H9 (cell line): ENCODE measurements at regions not wholly inside any gene's neighbourhood (a gene's known extent, or its start where the extent isn't known, plus 50 kb on each side); places are given as distances from the start of the nearest gene placed in this dataset.
A peak's percentile ranks its signal among the peaks of the same experiment; 100 is the strongest.

Experiments
- DNase-seq: peaks from one replicate; pipeline ENCODE4 v3.0.0-alpha.2; 2017
- H2AFZ ChIP-seq: one replicate; pipeline ENCODE4 v1.6.1; 2013; ENCODE audit warnings: mild to moderate bottlenecking, low read length, control low read depth, moderate library complexity
- H2AK5ac ChIP-seq: 2 replicates; pipeline ENCODE4 v1.6.1; 2013; ENCODE audit warnings: low read length, control low read depth, mixed read lengths; ENCODE audit not compliant: insufficient read length
- H2BK120ac ChIP-seq: one replicate; pipeline ENCODE4 v1.6.1; 2013; ENCODE audit warnings: low read depth, mild to moderate bottlenecking, low read length, control low read depth, inconsistent platforms; ENCODE audit not compliant: poor library complexity, severe bottlenecking
- H2BK12ac ChIP-seq: 2 replicates; pipeline ENCODE4 v1.6.1; 2013; ENCODE audit warnings: low read length, control low read depth, mixed read lengths, low read depth; ENCODE audit not compliant: insufficient read length
- H2BK15ac ChIP-seq: 2 replicates; pipeline ENCODE4 v1.6.1; 2013; ENCODE audit warnings: low read depth, low read length, control low read depth
- H2BK20ac ChIP-seq: one replicate; pipeline ENCODE4 v1.6.1; 2013; ENCODE audit warnings: low read depth, mild to moderate bottlenecking, low read length, control low read depth, inconsistent platforms; ENCODE audit not compliant: poor library complexity, severe bottlenecking
- H2BK5ac ChIP-seq: 2 replicates; pipeline ENCODE4 v1.6.1; 2013; ENCODE audit warnings: low read length, control low read depth, mixed read lengths; ENCODE audit not compliant: insufficient read length
- H3K14ac ChIP-seq: 2 replicates; pipeline ENCODE4 v1.6.1; 2013; ENCODE audit warnings: low read length, control low read depth; ENCODE audit not compliant: insufficient read depth
- H3K18ac ChIP-seq: 2 replicates; pipeline ENCODE4 v1.6.1; 2013; ENCODE audit warnings: low read depth, mild to moderate bottlenecking, mixed read lengths, low read length, control low read depth; ENCODE audit not compliant: insufficient read length
- H3K23ac ChIP-seq: 2 replicates; pipeline ENCODE4 v1.6.1; 2013; ENCODE audit warnings: low read length, control low read depth, mixed read lengths, low read depth; ENCODE audit not compliant: insufficient read length
- H3K23me2 ChIP-seq: 2 replicates; pipeline ENCODE4 v1.6.1; 2013; ENCODE audit warnings: low read depth, mild to moderate bottlenecking, mixed read lengths, low read length, control low read depth; ENCODE audit not compliant: insufficient read length, poor library complexity, severe bottlenecking
- H3K27ac ChIP-seq: 2 replicates; pipeline ENCODE4 v1.5.1; 2013; ENCODE audit warnings: low read length, control low read depth, mixed read lengths, low read depth; ENCODE audit not compliant: insufficient read length
- H3K27me3 ChIP-seq: 2 replicates; pipeline ENCODE4 v1.6.1; 2013; ENCODE audit warnings: low read length, control low read depth, inconsistent platforms; ENCODE audit not compliant: insufficient read depth
- H3K4ac ChIP-seq: 2 replicates; pipeline ENCODE4 v1.6.1; 2013; ENCODE audit warnings: low read depth, mild to moderate bottlenecking, control low read depth, inconsistent platforms, low read length, moderate library complexity
- H3K4me1 ChIP-seq: 2 replicates; pipeline ENCODE4 v1.6.1; 2013; ENCODE audit warnings: low read length, control low read depth, inconsistent platforms; ENCODE audit not compliant: insufficient read depth
- H3K4me2 ChIP-seq: 2 replicates; pipeline ENCODE4 v1.6.1; 2013; ENCODE audit warnings: low read length, control low read depth, mixed read lengths; ENCODE audit not compliant: insufficient read length, insufficient read depth
- H3K56ac ChIP-seq: 2 replicates; pipeline ENCODE4 v1.6.1; 2013; ENCODE audit warnings: low read depth, mild to moderate bottlenecking, mixed read lengths, low read length, control low read depth; ENCODE audit not compliant: insufficient read length
- H3K79me1 ChIP-seq: 2 replicates; pipeline ENCODE4 v1.6.1; 2013; ENCODE audit warnings: low read depth, mild to moderate bottlenecking, moderate library complexity, low read length, control low read depth, inconsistent platforms; ENCODE audit not compliant: insufficient read depth, poor library complexity, severe bottlenecking
- H3K79me2 ChIP-seq: 2 replicates; pipeline ENCODE4 v1.6.1; 2013; ENCODE audit warnings: low read length, control low read depth, inconsistent platforms; ENCODE audit not compliant: insufficient read depth
- H3K9ac ChIP-seq: 2 replicates; pipeline ENCODE4 v1.6.1; 2013; ENCODE audit warnings: low read length, control low read depth, mixed read lengths; ENCODE audit not compliant: insufficient read length; ENCODE audit errors: extremely low read depth
- H3K9me3 ChIP-seq: one replicate; pipeline ENCODE4 v1.6.1; 2013; ENCODE audit warnings: low read depth, low read length, inconsistent platforms; ENCODE audit not compliant: control insufficient read depth
- H3T11ph ChIP-seq: one replicate; pipeline ENCODE4 v1.6.1; 2013; ENCODE audit warnings: mild to moderate bottlenecking, low read length, control low read depth, inconsistent platforms
- H4K20me1 ChIP-seq: one replicate; pipeline ENCODE4 v1.6.1; 2013; ENCODE audit not compliant: control insufficient read depth, insufficient read length, insufficient read depth
- H4K5ac ChIP-seq: 2 replicates; pipeline ENCODE4 v1.6.1; 2013; ENCODE audit warnings: low read depth, mild to moderate bottlenecking, mixed read lengths, low read length, control low read depth; ENCODE audit not compliant: insufficient read length
- H4K8ac ChIP-seq: replicated peaks from 2 replicates; pipeline ENCODE4 v1.6.1; 2013; ENCODE audit warnings: low read length, control low read depth, mixed read lengths, low read depth; ENCODE audit not compliant: insufficient read length
- H4K91ac ChIP-seq: 2 replicates; pipeline ENCODE4 v1.6.1; 2013; ENCODE audit warnings: low read depth, mild to moderate bottlenecking, moderate library complexity, mixed read lengths, low read length, control low read depth; ENCODE audit not compliant: insufficient read length
- H3K27ac Mint-ChIP-seq, 3 experiments: 2 replicates in 2 of 3; 3 replicates in 1 of 3; pipeline ENCODE4 v1.8.0; 2020 to 2021; ENCODE audit warnings: mixed read lengths in 3 of 3, mild to moderate bottlenecking in 1 of 3, moderate library complexity in 1 of 3
- H3K27me3 Mint-ChIP-seq: 2 replicates; pipeline ENCODE4 v1.8.0; 2021; ENCODE audit warnings: low read depth, mild to moderate bottlenecking, moderate library complexity, mixed read lengths
- H3K36me3 Mint-ChIP-seq, 3 experiments: 2 replicates in 2 of 3; 3 replicates in 1 of 3; pipeline ENCODE4 v1.8.0; 2020 to 2021; ENCODE audit warnings: low read depth in 3 of 3, mixed read lengths in 3 of 3; ENCODE audit not compliant: insufficient read depth in 1 of 3
- H3K4me1 Mint-ChIP-seq, 2 experiments: 2 replicates each; pipeline ENCODE4 v1.8.0; 2020; ENCODE audit warnings: mixed read lengths in 2 of 2
- H3K4me3 Mint-ChIP-seq, 2 experiments: 2 replicates in 1 of 2; 3 replicates in 1 of 2; pipeline ENCODE4 v1.8.0; 2020 to 2021; ENCODE audit warnings: mild to moderate bottlenecking in 2 of 2, mixed read lengths in 2 of 2, moderate library complexity in 1 of 2
- H3K9me3 Mint-ChIP-seq, 2 experiments: 2 replicates in 1 of 2; 3 replicates in 1 of 2; pipeline ENCODE4 v1.8.0; 2020; ENCODE audit warnings: mild to moderate bottlenecking in 2 of 2, mixed read lengths in 2 of 2, moderate library complexity in 1 of 2
- WGBS: extraction: QIAGEN DNeasy Blood & Tissue Kit; methylation state at CpG from one replicate; pipeline ENCODE4 v1.1.7; 2013; ENCODE audit warnings: missing lambda C conversion rate, low lambda C conversion rate, mixed read lengths; ENCODE audit not compliant: insufficient read length; ENCODE audit errors: extremely low coverage; 5-methylcytosine and 5-hydroxymethylcytosine counted together
- TF ChIP-seq, protein P1 (sequence below): fragments of 200-600 bp; sonication (generic); conservative IDR thresholded peaks from 3 replicates; pipeline ENCODE4 v1.8.0; 2021; ENCODE audit warnings: antibody characterized with exemption, mild to moderate bottlenecking

DNA sequence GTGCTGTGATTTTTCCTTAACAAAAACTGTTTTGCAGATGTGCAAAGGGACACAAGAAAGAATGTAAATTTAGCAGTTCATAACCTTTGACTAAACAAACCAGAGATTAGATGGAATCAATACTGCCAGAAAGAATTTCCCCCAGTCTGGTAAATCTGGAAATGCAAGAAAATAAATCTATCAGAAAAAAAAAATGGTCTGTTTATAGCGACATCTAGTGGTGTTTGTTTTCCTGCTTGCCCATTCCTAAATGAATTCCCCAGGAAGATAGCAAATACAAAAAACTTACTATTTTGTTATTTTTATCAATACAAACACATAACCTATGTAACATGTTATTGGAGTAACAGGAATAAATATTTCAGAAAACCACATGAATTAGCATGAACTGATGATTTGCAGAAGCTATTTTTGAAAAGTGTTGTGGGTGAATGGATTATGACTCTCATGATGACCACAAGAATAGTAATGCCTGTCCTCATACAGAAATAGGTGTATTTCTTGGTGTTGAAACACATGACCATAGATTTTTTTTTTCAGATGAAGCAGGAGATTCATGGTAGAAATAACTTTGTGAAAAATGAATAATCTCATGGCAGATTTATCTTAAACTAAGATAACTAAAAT lies 1703.8 kb downstream of the MAT2B start:
- WGBS, result no CpG with 5 or more reads among the region's 1 CpG
- Mint-ChIP-seq H3K9me3 (no peaks in the 10 kb centered on the region), H3K27me3 (no peaks in the 10 kb centered on the region), H3K4me1 (peaks cover 28 to 29% of the 10 kb centered on the region in 2 experiments), H3K27ac (no peak overlapping the region), H3K4me3 (no peak overlapping the region), H3K36me3 (no peaks in the 10 kb centered on the region)
- no peak overlapping the region for H3K27ac ChIP-seq
- no peaks in the 10 kb centered on the region for H3K27me3 ChIP-seq
- no peak overlapping the region for H3K4me2 ChIP-seq
- H2AFZ ChIP-seq, result no peak overlapping the region
- H3K23me2 ChIP-seq, result no peaks in the 10 kb centered on the region
- H2BK120ac ChIP-seq, result no peak overlapping the region
- H3K4me1 ChIP-seq, result no peaks in the 10 kb centered on the region; the same call in 1 of the 2 replicates
- H3K79me1 ChIP-seq, result no peaks in the 10 kb centered on the region
- H3K4ac ChIP-seq, result no peak overlapping the region
- no peak overlapping the region for H3K23ac ChIP-seq
- no peak overlapping the region for H4K91ac ChIP-seq
- no peak overlapping the region for H2BK5ac ChIP-seq
- DNase-seq, result no peak
- no peak overlapping the region for H4K8ac ChIP-seq
- H2BK15ac ChIP-seq, result no peak overlapping the region
- no peak overlapping the region for H3K9ac ChIP-seq
- H3K79me2 ChIP-seq, result no peaks in the 10 kb centered on the region
- H2AK5ac ChIP-seq, result no peak overlapping the region
- no peak overlapping the region for H2BK12ac ChIP-seq
- H4K5ac ChIP-seq, result no peak overlapping the region
- H2BK20ac ChIP-seq, result no peak overlapping the region
- no peak overlapping the region for H3T11ph ChIP-seq
- TF ChIP-seq, protein P1, sequence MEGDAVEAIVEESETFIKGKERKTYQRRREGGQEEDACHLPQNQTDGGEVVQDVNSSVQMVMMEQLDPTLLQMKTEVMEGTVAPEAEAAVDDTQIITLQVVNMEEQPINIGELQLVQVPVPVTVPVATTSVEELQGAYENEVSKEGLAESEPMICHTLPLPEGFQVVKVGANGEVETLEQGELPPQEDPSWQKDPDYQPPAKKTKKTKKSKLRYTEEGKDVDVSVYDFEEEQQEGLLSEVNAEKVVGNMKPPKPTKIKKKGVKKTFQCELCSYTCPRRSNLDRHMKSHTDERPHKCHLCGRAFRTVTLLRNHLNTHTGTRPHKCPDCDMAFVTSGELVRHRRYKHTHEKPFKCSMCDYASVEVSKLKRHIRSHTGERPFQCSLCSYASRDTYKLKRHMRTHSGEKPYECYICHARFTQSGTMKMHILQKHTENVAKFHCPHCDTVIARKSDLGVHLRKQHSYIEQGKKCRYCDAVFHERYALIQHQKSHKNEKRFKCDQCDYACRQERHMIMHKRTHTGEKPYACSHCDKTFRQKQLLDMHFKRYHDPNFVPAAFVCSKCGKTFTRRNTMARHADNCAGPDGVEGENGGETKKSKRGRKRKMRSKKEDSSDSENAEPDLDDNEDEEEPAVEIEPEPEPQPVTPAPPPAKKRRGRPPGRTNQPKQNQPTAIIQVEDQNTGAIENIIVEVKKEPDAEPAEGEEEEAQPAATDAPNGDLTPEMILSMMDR, result peak; percentile 87
- H3K18ac ChIP-seq, result no peak overlapping the region
- H3K9me3 ChIP-seq, result no peaks in the 10 kb centered on the region
- no peaks in the 10 kb centered on the region for H4K20me1 ChIP-seq
- H3K56ac ChIP-seq, result no peak overlapping the region
- no peak overlapping the region for H3K14ac ChIP-seq
